Activated CD4-positive, alpha-beta memory T cell treated with anti-CD3 and anti-CD28 coated beads for 36 hours (primary cell): ENCODE measurements at regions not wholly inside any gene's neighbourhood (a gene's known extent, or its start where the extent isn't known, plus 50 kb on each side); places are given as distances from the start of the nearest gene placed in this dataset.
"Not testable (repeated sequence)": the region's sequence is repeated elsewhere in the genome, so short reads cannot be mapped to it uniquely, and the experiment has no call there.

ENCODE experiments used
- CTCF ChIA-PET: fragments of 350-600 bp; sonication (Branson Sonifier 250); formaldehyde crosslinking; loops from one replicate; lab custom pipeline; 2021; ENCODE audit warnings: antibody characterized with exemption, inconsistent platforms; lab: Charles Lee
- POLR2A ChIA-PET: fragments of 350-600 bp; sonication (Branson Sonifier 250); formaldehyde crosslinking; loops from one replicate; lab custom pipeline; 2021; ENCODE audit warnings: antibody characterized with exemption; lab: Charles Lee
- DNase-seq: peaks from one replicate; pipeline ENCODE4 v3.0.0-alpha.2; 2020
- H3K27ac Mint-ChIP-seq: one replicate; pipeline ENCODE4 v1.8.0; 2021; ENCODE audit warnings: mixed read lengths
- H3K27me3 Mint-ChIP-seq: one replicate; pipeline ENCODE4 v1.8.0; 2021; ENCODE audit warnings: mixed read lengths
- H3K36me3 Mint-ChIP-seq: one replicate; pipeline ENCODE4 v1.8.0; 2021; ENCODE audit warnings: mixed read lengths
- H3K4me1 Mint-ChIP-seq: one replicate; pipeline ENCODE4 v1.8.0; 2021; ENCODE audit warnings: low read depth, mixed read lengths
- H3K4me3 Mint-ChIP-seq: one replicate; pipeline ENCODE4 v1.8.0; 2021; ENCODE audit warnings: mild to moderate bottlenecking, mixed read lengths
- H3K9me3 Mint-ChIP-seq: one replicate; pipeline ENCODE4 v1.8.0; 2021; ENCODE audit warnings: mixed read lengths
- intact Hi-C: fragments of 100-400 bp; cut with micrococcal nuclease; formaldehyde crosslinking; loops from one replicate; pipeline ENCODE4 v1.15.1; 2023

- no peak for DNase-seq
- H3K36me3 Mint-ChIP-seq = no peaks in the 10 kb centered on the region
- no peaks in the 10 kb centered on the region for H3K9me3 Mint-ChIP-seq
- no peaks in the 10 kb centered on the region for H3K4me1 Mint-ChIP-seq
- peaks cover 6% of the 10 kb centered on the region for H3K27me3 Mint-ChIP-seq
- no peak overlapping the region for H3K4me3 Mint-ChIP-seq
- CTCF ChIA-PET = no interaction called here
- intact Hi-C loops = loop anchor here (5.0 kb wide), 1 partner anchor 284 kb away; the partner anchor contains the start of gene OLFML3
- POLR2A ChIA-PET = no interaction called here
- no peak overlapping the region for H3K27ac Mint-ChIP-seq
These were observed 107.3 kb upstream of the SYT6 start for GRCh38 chr1:114260805-114261484.

GRCh38 chr1:114259511-114260160, 106.0 kb upstream of the SYT6 start:
- H3K27me3 Mint-ChIP-seq = peaks cover 2% of the 10 kb centered on the region
- H3K36me3 Mint-ChIP-seq = no peaks in the 10 kb centered on the region
- CTCF ChIA-PET = interaction anchor here (0.6 kb wide), 1 partner anchor 1447 kb away, joined by 4 read pairs; no protein-coding TSS in a partner anchor
- no peak overlapping the region for H3K27ac Mint-ChIP-seq
- no peaks in the 10 kb centered on the region for H3K4me1 Mint-ChIP-seq
- POLR2A ChIA-PET = no interaction called here
- no peak overlapping the region for H3K4me3 Mint-ChIP-seq
- peaks cover 7% of the 10 kb centered on the region for H3K9me3 Mint-ChIP-seq
- no peak for DNase-seq
- intact Hi-C loops = loop anchor here (5.0 kb wide), 1 partner anchor 282 kb away; the partner anchor contains the start of gene OLFML3

GRCh38 chr1:114258633-114259032, 105.0 kb upstream of the SYT6 start:
- Mint-ChIP-seq H3K27me3 (peaks cover 2% of the 10 kb centered on the region), H3K9me3 (peaks cover 15% of the 10 kb centered on the region), H3K4me3 (no peak overlapping the region), H3K36me3 (no peaks in the 10 kb centered on the region), H3K4me1 (no peaks in the 10 kb centered on the region), H3K27ac (no peak overlapping the region)
- POLR2A ChIA-PET = no interaction called here
- intact Hi-C loops = no loop called here
- CTCF ChIA-PET = no interaction called here
- no peak for DNase-seq

- ChIA-PET POLR2A (no interaction called here), CTCF (no interaction called here)
- Mint-ChIP-seq H3K9me3 (peaks cover 15% of the 10 kb centered on the region), H3K27me3 (peaks cover 2% of the 10 kb centered on the region), H3K4me3 (no peak overlapping the region), H3K36me3 (no peaks in the 10 kb centered on the region), H3K27ac (no peak overlapping the region), H3K4me1 (no peaks in the 10 kb centered on the region)
- DNase-seq = no peak
- intact Hi-C loops = no loop called here
These were observed 104.4 kb upstream of the SYT6 start for GRCh38 chr1:114258074-114258473.

DNA sequence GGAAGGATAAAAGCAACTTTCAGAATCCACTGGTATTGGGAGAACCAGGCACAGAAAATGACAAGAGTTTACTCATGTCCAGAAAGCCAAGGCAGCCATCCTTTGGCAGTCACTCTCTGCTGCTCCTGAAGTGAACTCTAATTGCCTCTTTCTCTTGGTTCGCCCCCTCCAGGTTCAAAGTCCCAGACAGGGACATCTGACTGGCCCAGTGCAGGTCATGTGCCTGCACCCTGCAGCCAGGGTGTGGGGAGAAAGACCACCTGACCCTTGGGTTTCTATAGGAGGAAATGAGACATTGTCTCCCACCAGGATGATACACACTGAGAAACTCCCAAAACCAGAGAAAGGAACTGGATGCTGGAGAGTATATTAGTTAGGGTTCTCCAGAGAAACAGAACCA, 103.9 kb upstream of the SYT6 start:
- Mint-ChIP-seq H3K27me3 (peaks cover 2% of the 10 kb centered on the region), H3K36me3 (no peaks in the 10 kb centered on the region), H3K4me3 (no peak overlapping the region), H3K27ac (no peak overlapping the region), H3K4me1 (no peaks in the 10 kb centered on the region), H3K9me3 (peaks cover 15% of the 10 kb centered on the region)
- DNase-seq = no peak
- ChIA-PET POLR2A (no interaction called here), CTCF (no interaction called here)
- intact Hi-C loops = no loop called here

GRCh38 chr1:114253900-114254299, 100.2 kb upstream of the SYT6 start:
- H3K27me3 Mint-ChIP-seq = no peaks in the 10 kb centered on the region
- intact Hi-C loops = no loop called here
- no peaks in the 10 kb centered on the region for H3K36me3 Mint-ChIP-seq
- DNase-seq = no peak
- ChIA-PET CTCF (no interaction called here), POLR2A (no interaction called here)
- H3K4me3 Mint-ChIP-seq = no peak overlapping the region
- H3K27ac Mint-ChIP-seq = no peak overlapping the region
- peaks cover 15% of the 10 kb centered on the region for H3K9me3 Mint-ChIP-seq
- H3K4me1 Mint-ChIP-seq = no peaks in the 10 kb centered on the region

DNA sequence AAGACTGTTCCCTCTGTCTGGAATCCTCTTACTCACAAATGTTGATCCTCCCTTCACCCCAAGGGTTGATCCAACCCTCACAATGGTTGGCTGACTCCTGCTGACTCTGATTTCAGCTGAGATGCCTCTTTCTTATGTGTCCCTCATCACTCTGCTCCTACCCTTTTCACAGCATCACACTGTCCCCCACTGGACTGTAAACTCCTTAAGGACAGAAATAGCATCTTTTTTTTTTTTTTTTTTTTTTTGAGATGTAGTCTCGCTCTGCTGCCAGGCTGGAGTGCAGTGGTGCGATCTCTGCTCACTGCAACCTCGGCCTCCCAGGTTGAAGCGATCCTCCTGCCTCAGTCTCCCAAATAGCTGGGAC, 97.9 kb upstream of the SYT6 start:
- no peak for DNase-seq
- H3K36me3 Mint-ChIP-seq = no peaks in the 10 kb centered on the region
- peaks cover 15% of the 10 kb centered on the region for H3K9me3 Mint-ChIP-seq
- no peaks in the 10 kb centered on the region for H3K27me3 Mint-ChIP-seq
- ChIA-PET CTCF (no interaction called here), POLR2A (no interaction called here)
- no peak overlapping the region for H3K4me3 Mint-ChIP-seq
- intact Hi-C loops = no loop called here
- no peak overlapping the region for H3K27ac Mint-ChIP-seq
- H3K4me1 Mint-ChIP-seq = no peaks in the 10 kb centered on the region

GRCh38 chr1:114250683-114251572, 97.3 kb upstream of the SYT6 start:
- no peak for DNase-seq
- no peaks in the 10 kb centered on the region for H3K27me3 Mint-ChIP-seq
- H3K27ac Mint-ChIP-seq = no peak overlapping the region
- CTCF ChIA-PET = no interaction called here
- H3K9me3 Mint-ChIP-seq = peaks cover 15% of the 10 kb centered on the region
- no peak overlapping the region for H3K4me3 Mint-ChIP-seq
- no peaks in the 10 kb centered on the region for H3K36me3 Mint-ChIP-seq
- POLR2A ChIA-PET = interaction anchor here (0.7 kb wide), 1 partner anchor 980 kb away, joined by 3 read pairs; no protein-coding TSS in a partner anchor
- no peaks in the 10 kb centered on the region for H3K4me1 Mint-ChIP-seq
- intact Hi-C loops = no loop called here

DNA sequence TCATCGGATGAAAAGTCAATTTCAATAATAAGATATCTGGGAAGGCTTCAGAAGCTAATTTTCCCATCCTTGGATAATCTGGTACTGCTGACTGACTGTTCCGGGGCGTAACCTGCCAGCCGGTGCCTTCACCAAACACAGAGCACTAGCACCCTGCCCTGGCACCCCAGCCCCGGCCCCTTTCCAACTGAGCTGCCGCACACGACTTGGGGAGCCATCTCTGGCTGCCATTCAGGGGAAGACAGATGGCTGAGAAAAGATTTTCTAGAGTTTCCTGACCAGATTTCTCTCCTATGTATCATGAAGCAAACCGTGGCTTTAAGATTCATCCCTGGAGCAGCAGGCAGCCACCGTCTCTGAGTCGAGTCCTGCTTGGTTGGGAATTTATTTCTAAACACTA, 96.0 kb upstream of the SYT6 start:
- no peaks in the 10 kb centered on the region for H3K27me3 Mint-ChIP-seq
- no peaks in the 10 kb centered on the region for H3K4me1 Mint-ChIP-seq
- intact Hi-C loops = no loop called here
- no peak for DNase-seq
- CTCF ChIA-PET = no interaction called here
- POLR2A ChIA-PET = no interaction called here
- peaks cover 9% of the 10 kb centered on the region for H3K9me3 Mint-ChIP-seq
- no peak overlapping the region for H3K27ac Mint-ChIP-seq
- H3K4me3 Mint-ChIP-seq = no peak overlapping the region
- no peaks in the 10 kb centered on the region for H3K36me3 Mint-ChIP-seq

DNA sequence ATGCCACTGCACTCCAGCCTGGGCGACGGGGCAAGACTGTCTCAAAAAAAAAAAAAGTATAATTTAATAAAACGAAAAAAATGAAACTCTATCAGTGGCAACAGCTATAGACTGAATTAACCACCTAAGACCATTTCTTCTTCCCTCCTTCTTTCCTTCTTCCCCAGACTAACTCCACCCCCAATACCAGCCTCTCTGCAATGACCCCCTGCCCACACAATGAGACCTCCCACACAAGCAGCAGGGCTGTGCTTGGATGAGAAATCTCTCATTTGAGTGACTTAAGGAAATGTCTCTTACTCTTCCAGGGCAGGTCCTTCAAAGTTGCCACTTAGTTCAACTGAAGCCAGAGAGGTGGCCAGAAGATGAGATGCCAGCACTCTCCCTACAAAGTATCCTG, 94.5 kb upstream of the SYT6 start:
- Mint-ChIP-seq H3K36me3 (peaks cover 6% of the 10 kb centered on the region), H3K4me1 (no peaks in the 10 kb centered on the region), H3K27ac (no peak overlapping the region), H3K4me3 (no peak overlapping the region), H3K9me3 (peaks cover 11% of the 10 kb centered on the region), H3K27me3 (peaks cover 3% of the 10 kb centered on the region)
- intact Hi-C loops = no loop called here
- ChIA-PET CTCF (interaction anchor here (0.6 kb wide), 1 partner anchor 1234 kb away, joined by 3 read pairs; no protein-coding TSS in a partner anchor), POLR2A (no interaction called here)
- no peak for DNase-seq

GRCh38 chr1:114242531-114243210, 89.0 kb upstream of the SYT6 start:
- DNase-seq, H3K4me1 Mint-ChIP-seq, H3K4me3 Mint-ChIP-seq, POLR2A ChIA-PET, intact Hi-C loops, H3K27me3 Mint-ChIP-seq, H3K36me3 Mint-ChIP-seq, CTCF ChIA-PET, H3K27ac Mint-ChIP-seq: not testable (repeated sequence)
- peaks cover 16% of the 10 kb centered on the region for H3K9me3 Mint-ChIP-seq

DNA sequence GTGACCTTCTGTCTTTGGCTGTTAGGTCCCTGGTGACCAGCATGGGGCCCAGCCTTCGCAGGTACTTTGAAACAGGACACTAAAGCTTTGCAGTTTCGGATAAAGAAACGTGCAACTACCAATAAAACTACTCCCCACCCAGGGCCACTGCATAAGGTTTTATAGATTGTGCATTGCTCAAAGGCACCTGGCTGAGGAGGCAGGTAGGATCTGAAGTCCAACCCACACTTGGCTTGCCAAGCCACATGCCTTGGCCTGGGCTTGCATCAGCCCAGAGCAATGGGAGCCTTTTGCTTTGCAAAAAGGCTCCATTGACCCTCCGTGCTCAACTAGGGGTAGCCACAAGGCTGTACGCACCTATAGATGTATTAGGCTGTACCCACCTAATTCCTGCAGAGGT, 84.4 kb upstream of the SYT6 start:
- H3K27me3 Mint-ChIP-seq = peaks cover 2% of the 10 kb centered on the region
- no peak overlapping the region for H3K27ac Mint-ChIP-seq
- H3K4me3 Mint-ChIP-seq = no peak overlapping the region
- intact Hi-C loops = no loop called here
- ChIA-PET POLR2A (no interaction called here), CTCF (no interaction called here)
- H3K36me3 Mint-ChIP-seq = no peaks in the 10 kb centered on the region
- peaks cover 5% of the 10 kb centered on the region for H3K4me1 Mint-ChIP-seq
- peaks cover 5% of the 10 kb centered on the region for H3K9me3 Mint-ChIP-seq
- no peak for DNase-seq
